ENCODE measurements at regions not wholly inside any gene's neighbourhood (a gene's known extent, or its start where the extent isn't known, plus 50 kb on each side); places are given as distances from the start of the nearest gene placed in this dataset.

- TF ChIP-seq BCLAF1 (IDR thresholded peaks at IDR 0.05) (no peak), MAX (IDR thresholded peaks at IDR 0.05; ENCODE audit: low read depth, low read length) (no peak), USF1 (IDR thresholded peaks at IDR 0.05; ENCODE audit: borderline replicate concordance, extremely low read length, insufficient read depth, low read depth, low read length) (no peak), NR2C2 (IDR thresholded peaks at IDR 0.05; ENCODE audit: borderline replicate concordance, control insufficient read depth, insufficient read length, low read depth) (no peak), RELA (IDR thresholded peaks at IDR 0.05; ENCODE audit: borderline replicate concordance, partially characterized antibody) (no peak), KLF5 (IDR thresholded peaks at IDR 0.05; ENCODE audit: partially characterized antibody) (no peak), ZNF687 (IDR thresholded peaks at IDR 0.05) (no peak), TARDBP (IDR thresholded peaks at IDR 0.05; ENCODE audit: borderline replicate concordance) (no peak), TCF3 (IDR thresholded peaks at IDR 0.05; ENCODE audit: borderline replicate concordance, insufficient read depth, low read depth, low read length) (no peak), ASH2L (IDR thresholded peaks at IDR 0.05; ENCODE audit: borderline replicate concordance, low read depth) (no peak)
Observed at GRCh38 chr3:134084242-134084950, 54.7 kb upstream of the SLCO2A1 start (continued).
